Neuronal stem cell (in vitro differentiated cells): ENCODE measurements at regions not wholly inside any gene's neighbourhood (a gene's known extent, or its start where the extent isn't known, plus 50 kb on each side); places are given as distances from the start of the nearest gene placed in this dataset.

Source experiments
- DNase-seq: peaks from one replicate; pipeline ENCODE4 v3.0.0-alpha.2; 2013; ENCODE audit warnings: low spot score
- H2AFZ ChIP-seq: one replicate; pipeline ENCODE4 v1.6.1; 2013; ENCODE audit warnings: mild to moderate bottlenecking, low read length, inconsistent platforms
- H2AK5ac ChIP-seq: 2 replicates; pipeline ENCODE4 v1.6.1; 2013; ENCODE audit warnings: low read depth, mild to moderate bottlenecking, inconsistent platforms, low read length, moderate library complexity, mixed read lengths
- H2BK120ac ChIP-seq: 2 replicates; pipeline ENCODE4 v1.6.1; 2013; ENCODE audit warnings: low read depth, mild to moderate bottlenecking, inconsistent platforms, low read length, moderate library complexity, mixed read lengths
- H2BK12ac ChIP-seq: one replicate; pipeline ENCODE4 v1.6.1; 2013; ENCODE audit warnings: low read length, inconsistent platforms
- H2BK15ac ChIP-seq: 2 replicates; pipeline ENCODE4 v1.6.1; 2013; ENCODE audit warnings: mild to moderate bottlenecking, low read length, inconsistent platforms, mixed read lengths
- H2BK5ac ChIP-seq: one replicate; pipeline ENCODE4 v1.6.1; 2013; ENCODE audit warnings: inconsistent platforms, mild to moderate bottlenecking, low read length, moderate library complexity
- H3K14ac ChIP-seq: one replicate; pipeline ENCODE4 v1.6.1; 2013; ENCODE audit warnings: low read length, inconsistent platforms
- H3K18ac ChIP-seq: 2 replicates; pipeline ENCODE4 v1.6.1; 2013; ENCODE audit warnings: low read length, inconsistent platforms
- H3K23ac ChIP-seq: 2 replicates; pipeline ENCODE4 v1.6.1; 2013; ENCODE audit warnings: low read depth, mild to moderate bottlenecking, mixed read lengths, low read length, inconsistent platforms; ENCODE audit not compliant: poor library complexity
- H3K27ac ChIP-seq: replicated peaks from 3 replicates; pipeline ENCODE4 v1.5.1; 2013; ENCODE audit warnings: low read length, inconsistent platforms
- H3K27me3 ChIP-seq, 3 experiments: 2 replicates each; pipeline ENCODE4 v1.6.1; 2013; ENCODE audit warnings: low read length in 3 of 3, mild to moderate bottlenecking in 2 of 3, inconsistent platforms in 1 of 3, low read depth in 1 of 3, mixed read lengths in 1 of 3, moderate library complexity in 1 of 3; ENCODE audit not compliant: control insufficient read depth in 3 of 3, insufficient read depth in 3 of 3
- H3K36me3 ChIP-seq, 2 donors: replicated peaks in 1 of 2; 2 replicates each; pipeline ENCODE4 v1.6.1; 2013; ENCODE audit warnings: low read length in 2 of 2; ENCODE audit not compliant: control insufficient read depth in 2 of 2, insufficient read depth in 2 of 2
- H3K4ac ChIP-seq: 2 replicates; pipeline ENCODE4 v1.6.1; 2013; ENCODE audit warnings: inconsistent platforms, mild to moderate bottlenecking, low read length, moderate library complexity
- H3K4me1 ChIP-seq, 2 donors: 1 replicate in 1 of 2; 2 replicates in 1 of 2; pipeline ENCODE4 v1.6.1; 2013; ENCODE audit warnings: low read length in 2 of 2, low read depth in 1 of 2; ENCODE audit not compliant: control insufficient read depth in 2 of 2, insufficient read depth in 1 of 2
- H3K4me2 ChIP-seq: one replicate; pipeline ENCODE4 v1.6.1; 2013; ENCODE audit warnings: mild to moderate bottlenecking, low read length, inconsistent platforms; ENCODE audit not compliant: insufficient read depth, poor library complexity, severe bottlenecking
- H3K4me3 ChIP-seq, 2 donors: 2 replicates each; pipeline ENCODE4 v1.5.1; 2013; ENCODE audit warnings: low read length in 2 of 2, mild to moderate bottlenecking in 2 of 2, inconsistent platforms in 1 of 2, moderate library complexity in 1 of 2
- H3K79me1 ChIP-seq: one replicate; pipeline ENCODE4 v1.6.1; 2013; ENCODE audit warnings: low read depth, mild to moderate bottlenecking, inconsistent platforms, low read length, moderate library complexity
- H3K9ac ChIP-seq: one replicate; pipeline ENCODE4 v1.6.1; 2013; ENCODE audit warnings: mild to moderate bottlenecking, low read depth, low read length, inconsistent platforms; ENCODE audit not compliant: poor library complexity
- H3K9me3 ChIP-seq, 2 donors: replicated peaks in 1 of 2; 2 replicates each; pipeline versions ENCODE3 to v1.6.1; 2013; ENCODE audit warnings: low read length in 2 of 2, mild to moderate bottlenecking in 2 of 2, inconsistent platforms in 1 of 2, low read depth in 1 of 2, mixed read lengths in 1 of 2, moderate library complexity in 1 of 2; ENCODE audit not compliant: control insufficient read depth in 2 of 2, insufficient read depth in 1 of 2
- H4K8ac ChIP-seq: one replicate; pipeline ENCODE4 v1.6.1; 2013; ENCODE audit warnings: low read depth, mild to moderate bottlenecking, inconsistent platforms, low read length, moderate library complexity
- H4K91ac ChIP-seq: one replicate; pipeline ENCODE4 v1.6.1; 2013; ENCODE audit warnings: low read length, low read depth, mild to moderate bottlenecking, inconsistent platforms; ENCODE audit not compliant: poor library complexity
- WGBS, 2 donors: extraction: QIAGEN DNeasy Blood & Tissue Kit; methylation state at CpG; one replicate each; pipeline ENCODE4 v1.1.7; 2013; ENCODE audit warnings: missing lambda C conversion rate in 2 of 2, mixed read lengths in 1 of 2; ENCODE audit not compliant: insufficient read length in 2 of 2, insufficient replicate concordance in 1 of 2; ENCODE audit errors: extremely low coverage in 2 of 2; 5-methylcytosine and 5-hydroxymethylcytosine counted together

- H3K9me3 ChIP-seq = no peaks in the 10 kb centered on the region
- no peak overlapping the region for H2BK15ac ChIP-seq
- H2AK5ac ChIP-seq = no peak overlapping the region
- no peaks in the 10 kb centered on the region for H3K36me3 ChIP-seq
- H3K23ac ChIP-seq = no peak overlapping the region
- no peaks in the 10 kb centered on the region for H3K27me3 ChIP-seq
- H2BK5ac ChIP-seq = no peak overlapping the region
- no peaks in the 10 kb centered on the region for H3K79me1 ChIP-seq
- H4K8ac ChIP-seq = no peak overlapping the region
- H2AFZ ChIP-seq = peak overlapping the region; percentile 25
- H3K27ac ChIP-seq = no peak overlapping the region
- H3K4ac ChIP-seq = no peak overlapping the region
- no peak overlapping the region for H3K4me2 ChIP-seq
- no CpG with 5 or more reads among the region's 9 CpGs for WGBS, 2 donors
- no peak overlapping the region for H2BK120ac ChIP-seq
- H3K18ac ChIP-seq = peak overlapping the region; percentile 37
- no peak overlapping the region for H3K9ac ChIP-seq
- H3K4me1 ChIP-seq = peaks cover 0 to 17% of the 10 kb centered on the region in 2 donors
- no peak overlapping the region for H3K14ac ChIP-seq
- no peak overlapping the region for H4K91ac ChIP-seq
- no peak overlapping the region for H2BK12ac ChIP-seq
- H3K4me3 ChIP-seq = no peak overlapping the region
- no peak for DNase-seq
These were observed 535.0 kb downstream of the TNS3 start for GRCh38 chr7:47046949-47047348.

- Histone ChIP-seq H3K4me2 (no peak overlapping the region), H2BK12ac (no peak overlapping the region), H3K4ac (no peak overlapping the region), H4K91ac (no peak overlapping the region), H2BK5ac (no peak overlapping the region), H3K27me3 (no peaks in the 10 kb centered on the region), H3K79me1 (no peaks in the 10 kb centered on the region), H3K14ac (no peak overlapping the region), H3K27ac (no peak overlapping the region), H4K8ac (no peak overlapping the region), H3K36me3 (no peaks in the 10 kb centered on the region), H3K9ac (no peak overlapping the region), H2AFZ (peak overlapping the region; percentile 67), H3K18ac (no peak overlapping the region), H3K4me1 (peaks cover 0 to 17% of the 10 kb centered on the region in 2 donors), H3K4me3 (no peak overlapping the region), H3K9me3 (no peaks in the 10 kb centered on the region), H3K23ac (no peak overlapping the region), H2BK15ac (no peak overlapping the region), H2AK5ac (no peak overlapping the region), H2BK120ac (no peak overlapping the region)
- no CpG with 5 or more reads among the region's 11 CpGs for WGBS, 2 donors
- DNase-seq = no peak
These were observed 536.5 kb downstream of the TNS3 start for GRCh38 chr7:47045207-47046051.

GRCh38 chr7:47044625-47045024 lies 537.3 kb downstream of the TNS3 start:
- Histone ChIP-seq H3K9ac (no peak overlapping the region), H2BK120ac (no peak overlapping the region), H2BK15ac (no peak overlapping the region), H3K14ac (no peak overlapping the region), H2BK12ac (no peak overlapping the region), H3K36me3 (no peaks in the 10 kb centered on the region), H3K4me2 (no peak overlapping the region), H3K4me1 (peaks cover under 1 to 22% of the 10 kb centered on the region in 2 donors), H4K91ac (no peak overlapping the region), H3K27me3 (no peaks in the 10 kb centered on the region), H3K18ac (no peak overlapping the region), H2AFZ (no peak overlapping the region), H3K23ac (no peak overlapping the region), H2AK5ac (no peak overlapping the region), H3K27ac (no peak overlapping the region), H4K8ac (no peak overlapping the region), H3K79me1 (no peaks in the 10 kb centered on the region), H3K4ac (no peak overlapping the region), H3K4me3 (no peak overlapping the region), H3K9me3 (no peaks in the 10 kb centered on the region), H2BK5ac (no peak overlapping the region)
- DNase-seq = no peak
- WGBS, 2 donors = no CpG with 5 or more reads among the region's 3 CpGs

- Histone ChIP-seq H3K4ac (no peak overlapping the region), H4K91ac (no peak overlapping the region), H2AFZ (no peak overlapping the region), H3K4me2 (no peak overlapping the region), H2BK120ac (no peak overlapping the region), H3K23ac (no peak overlapping the region), H2BK15ac (no peak overlapping the region), H2BK12ac (no peak overlapping the region), H2BK5ac (no peak overlapping the region), H3K9ac (no peak overlapping the region), H3K4me1 (peaks cover 9 to 28% of the 10 kb centered on the region in 2 donors), H4K8ac (no peak overlapping the region), H3K36me3 (no peaks in the 10 kb centered on the region), H3K18ac (no peak overlapping the region), H3K27ac (no peak overlapping the region), H3K9me3 (no peaks in the 10 kb centered on the region), H3K27me3 (no peaks in the 10 kb centered on the region), H3K4me3 (no peak overlapping the region), H3K79me1 (no peaks in the 10 kb centered on the region), H3K14ac (no peak overlapping the region), H2AK5ac (no peak overlapping the region)
- no peak for DNase-seq
- WGBS, 2 donors = no CpG with 5 or more reads among the region's 2 CpGs
These were observed 538.6 kb downstream of the TNS3 start for GRCh38 chr7:47043304-47043703.
